GM23338 (cell line): ENCODE measurements at regions not wholly inside any gene's neighbourhood (a gene's known extent, or its start where the extent isn't known, plus 50 kb on each side); places are given as distances from the start of the nearest gene placed in this dataset.

Experiments used
- CREB1 ChIP-seq: fragments of 250-450 bp; sonication (Bioruptor Pico); IDR thresholded peaks from 2 replicates; pipeline ENCODE4 v1.5.0; 2020; ENCODE audit warnings: low read depth, mild to moderate bottlenecking, moderate library complexity
- CTCF ChIP-seq, 2 experiments: fragments of 200-600 bp in 1 of 2; sonication (generic) in 1 of 2; conservative IDR thresholded peaks; 2 replicates each; pipeline versions ENCODE4 v1.5.1 to v1.6.1; 2016 to 2017; ENCODE audit warnings: antibody characterized with exemption in 2 of 2, low read depth in 2 of 2, mild to moderate bottlenecking in 2 of 2, moderate library complexity in 1 of 2
- ETS1 ChIP-seq: IDR thresholded peaks from 2 replicates; pipeline ENCODE4 v1.6.1; 2016; ENCODE audit warnings: antibody characterized with exemption
- EZH2 ChIP-seq: fragments of 200-600 bp; sonication (generic); IDR thresholded peaks from one replicate; pipeline ENCODE4 v1.8.0; 2017; ENCODE audit warnings: antibody characterized with exemption, mild to moderate bottlenecking, low read depth; ENCODE audit not compliant: unreplicated experiment
- EZH2phosphoT487 ChIP-seq: fragments of 200-600 bp; sonication (generic); IDR thresholded peaks from one replicate; pipeline ENCODE4 v1.8.1; 2018; ENCODE audit warnings: antibody characterized with exemption; ENCODE audit not compliant: unreplicated experiment
- JUNB ChIP-seq: IDR thresholded peaks from one replicate; pipeline ENCODE4 v1.6.1; 2016; ENCODE audit warnings: antibody characterized with exemption; ENCODE audit not compliant: unreplicated experiment
- NANOG ChIP-seq: IDR thresholded peaks from 2 replicates; pipeline ENCODE4 v1.6.1; 2016; ENCODE audit warnings: antibody characterized with exemption, borderline replicate concordance
- POLR2AphosphoS5 ChIP-seq: IDR thresholded peaks from 2 replicates; pipeline ENCODE4 v1.6.1; 2016; ENCODE audit warnings: antibody characterized with exemption, low read depth
- REST ChIP-seq: IDR thresholded peaks from one replicate; pipeline ENCODE4 v1.6.1; 2018; ENCODE audit warnings: antibody characterized with exemption; ENCODE audit not compliant: unreplicated experiment
- STAT1 ChIP-seq: IDR thresholded peaks from one replicate; pipeline ENCODE4 v1.6.1; 2016; ENCODE audit warnings: antibody characterized with exemption; ENCODE audit not compliant: unreplicated experiment
- ZNF114 ChIP-seq: fragments of 250-450 bp; sonication (Bioruptor Pico); IDR thresholded peaks from 2 replicates; pipeline ENCODE4 v1.5.0; 2020; ENCODE audit warnings: mild to moderate bottlenecking, moderate library complexity

GRCh38 chr1:198968866-198969265, 330.0 kb downstream of the PTPRC start:
- no peak for TF ChIP-seq JUNB
- TF ChIP-seq CTCF (conservative IDR thresholded peaks at IDR 0.05; ENCODE audit: low read depth in 2 of 2), result no peak
- TF ChIP-seq EZH2phosphoT487, result no peak
- no peak for TF ChIP-seq REST
- TF ChIP-seq CREB1 (CRISPR knock-in tag), result no peak
- no peak for TF ChIP-seq NANOG
- no peak for TF ChIP-seq ZNF114
- no peak for TF ChIP-seq EZH2
- TF ChIP-seq POLR2AphosphoS5, result no peak
- TF ChIP-seq ETS1, result no peak
- TF ChIP-seq STAT1, result no peak
